ENCODE measurements at regions not wholly inside any gene's neighbourhood (a gene's known extent, or its start where the extent isn't known, plus 50 kb on each side); places are given as distances from the start of the nearest gene placed in this dataset.
"Not testable (repeated sequence)": the region's sequence is repeated elsewhere in the genome, so short reads cannot be mapped to it uniquely, and the experiment has no call there.

- peaks cover 3% of the 10 kb centered on the region for H3K4me1 Mint-ChIP-seq
- Histone ChIP-seq H3K4me2 (no peak overlapping the region), H3F3A (ENCODE audit: low read depth) (no peaks in the 10 kb centered on the region), H3K9ac (no peak overlapping the region), H3K27ac (no peak overlapping the region), H3K79me2 (ENCODE audit: low read depth) (no peaks in the 10 kb centered on the region), H2AFZ (replicated peaks) (no peak overlapping the region), H3K9me3 (ENCODE audit: low read depth) (no peaks in the 10 kb centered on the region), H3K4me1 (no peaks in the 10 kb centered on the region), H3K4me3 (no peak overlapping the region), H3K27me3 (no peaks in the 10 kb centered on the region), H4K20me1 (ENCODE audit: low read depth) (no peaks in the 10 kb centered on the region), H3K36me3 (no peaks in the 10 kb centered on the region)
- H3K27me3 Mint-ChIP-seq (ENCODE audit: insufficient read depth, low read depth), result peaks cover 6% of the 10 kb centered on the region
- H3K27ac Mint-ChIP-seq, result no peak overlapping the region
- no peak for DNase-seq (ENCODE audit: low spot score)
- peaks cover 2% of the 10 kb centered on the region for H3K36me3 Mint-ChIP-seq
- H3K9me3 Mint-ChIP-seq, result peaks cover 10% of the 10 kb centered on the region
- no peak overlapping the region for H3K4me3 Mint-ChIP-seq
- TF ChIP-seq EZH2phosphoT487 (IDR thresholded peaks at IDR 0.05) (no peak), CTCF (IDR thresholded peaks at IDR 0.05) (no peak), EZH2 (IDR thresholded peaks at IDR 0.05) (no peak)
Observed at GRCh38 chr16:86231321-86231995, 278.9 kb upstream of the FOXF1 start.

- peaks cover 10% of the 10 kb centered on the region for H3K9me3 Mint-ChIP-seq
- Histone ChIP-seq H3F3A (ENCODE audit: low read depth) (no peaks in the 10 kb centered on the region), H3K9ac (no peak overlapping the region), H3K36me3 (no peaks in the 10 kb centered on the region), H3K9me3 (ENCODE audit: low read depth) (no peaks in the 10 kb centered on the region), H2AFZ (replicated peaks) (no peak overlapping the region), H3K79me2 (ENCODE audit: low read depth) (no peaks in the 10 kb centered on the region), H3K27me3 (no peaks in the 10 kb centered on the region), H3K27ac (no peak overlapping the region), H3K4me2 (no peak overlapping the region), H4K20me1 (ENCODE audit: low read depth) (no peaks in the 10 kb centered on the region), H3K4me3 (no peak overlapping the region), H3K4me1 (no peaks in the 10 kb centered on the region)
- peaks cover 2% of the 10 kb centered on the region for H3K36me3 Mint-ChIP-seq
- no peak for DNase-seq (ENCODE audit: low spot score)
- peaks cover 3% of the 10 kb centered on the region for H3K4me1 Mint-ChIP-seq
- H3K4me3 Mint-ChIP-seq, result no peak overlapping the region
- H3K27me3 Mint-ChIP-seq (ENCODE audit: insufficient read depth, low read depth), result peaks cover 6% of the 10 kb centered on the region
- TF ChIP-seq EZH2 (IDR thresholded peaks at IDR 0.05) (no peak), CTCF (IDR thresholded peaks at IDR 0.05) (no peak), EZH2phosphoT487 (IDR thresholded peaks at IDR 0.05) (no peak)
- H3K27ac Mint-ChIP-seq, result no peak overlapping the region
Observed at GRCh38 chr16:86231996-86232350, 278.4 kb upstream of the FOXF1 start.

- no peak overlapping the region for H3K27ac ChIP-seq
- no peaks in the 10 kb centered on the region for H3K9me3 ChIP-seq (ENCODE audit: low read depth)
- H3F3A ChIP-seq (ENCODE audit: low read depth), result no peaks in the 10 kb centered on the region
- no peak overlapping the region for H3K9ac ChIP-seq
- H2AFZ ChIP-seq (replicated peaks), result no peak overlapping the region
- H3K27me3 ChIP-seq, result no peaks in the 10 kb centered on the region
- H3K4me1 ChIP-seq, result no peaks in the 10 kb centered on the region
- no peak for DNase-seq (ENCODE audit: low spot score)
- no peaks in the 10 kb centered on the region for H4K20me1 ChIP-seq (ENCODE audit: low read depth)
- no peak overlapping the region for H3K4me2 ChIP-seq
- Mint-ChIP-seq H3K27me3 (ENCODE audit: insufficient read depth, low read depth) (peaks cover 3% of the 10 kb centered on the region), H3K27ac (no peak overlapping the region), H3K9me3 (peaks cover 10% of the 10 kb centered on the region), H3K4me1 (peaks cover 3% of the 10 kb centered on the region), H3K4me3 (no peak overlapping the region), H3K36me3 (peaks cover 2% of the 10 kb centered on the region)
- TF ChIP-seq EZH2phosphoT487 (IDR thresholded peaks at IDR 0.05) (no peak), EZH2 (IDR thresholded peaks at IDR 0.05) (no peak), CTCF (IDR thresholded peaks at IDR 0.05) (no peak)
- H3K4me3 ChIP-seq, result no peak overlapping the region
- no peaks in the 10 kb centered on the region for H3K36me3 ChIP-seq
- no peaks in the 10 kb centered on the region for H3K79me2 ChIP-seq (ENCODE audit: low read depth)
Observed at GRCh38 chr16:86232496-86232895, 277.8 kb upstream of the FOXF1 start.

- H3K4me3 Mint-ChIP-seq, result not testable (repeated sequence)
Observed at GRCh38 chr16:86233506-86233905, 276.8 kb upstream of the FOXF1 start.

More at GRCh38 chr16:86233506-86233905, 276.8 kb upstream of the FOXF1 start:
- H3K27me3 Mint-ChIP-seq (ENCODE audit: insufficient read depth, low read depth); H3K36me3 Mint-ChIP-seq; H3K79me2 ChIP-seq (ENCODE audit: low read depth); H3K4me1 Mint-ChIP-seq; H3K4me2 ChIP-seq; H3K4me3 ChIP-seq; H3F3A ChIP-seq (ENCODE audit: low read depth); H4K20me1 ChIP-seq (ENCODE audit: low read depth); H3K27ac ChIP-seq; H3K27ac Mint-ChIP-seq; H3K4me1 ChIP-seq; H3K9ac ChIP-seq; H3K36me3 ChIP-seq; H3K9me3 Mint-ChIP-seq; H3K9me3 ChIP-seq (ENCODE audit: low read depth); H2AFZ ChIP-seq (replicated peaks); DNase-seq (ENCODE audit: low spot score); H3K27me3 ChIP-seq: not testable (repeated sequence)

All from neural progenitor cell (in vitro differentiated cells).